ENCODE measurements at regions not wholly inside any gene's neighbourhood (a gene's known extent, or its start where the extent isn't known, plus 50 kb on each side); places are given as distances from the start of the nearest gene placed in this dataset.

- H3K27me3 ChIP-seq (ENCODE audit: insufficient read depth, low read depth, low read length), result no peaks in the 10 kb centered on the region
- H3K36me3 ChIP-seq (ENCODE audit: insufficient read depth, low read length), result no peaks in the 10 kb centered on the region
- no peak overlapping the region for H2AFZ ChIP-seq (ENCODE audit: low read depth, low read length)
- H3K9me2 ChIP-seq (ENCODE audit: insufficient read depth, low read length), result no peaks in the 10 kb centered on the region
- no peaks in the 10 kb centered on the region for H4K20me1 ChIP-seq (ENCODE audit: insufficient read depth)
- no peak overlapping the region for H3K27ac ChIP-seq (ENCODE audit: low read length)
- H3K4me3 ChIP-seq (ENCODE audit: low read length), result no peak overlapping the region
- H3K4me2 ChIP-seq (ENCODE audit: low read length), result no peak overlapping the region
- no peak overlapping the region for H3K9ac ChIP-seq (ENCODE audit: low read length)
- no peaks in the 10 kb centered on the region for H3K79me2 ChIP-seq (replicated peaks; ENCODE audit: insufficient read depth, low read length)
- TF ChIP-seq TAF1 (IDR thresholded peaks at IDR 0.05; ENCODE audit: low read depth) (no peak), EZH2 (IDR thresholded peaks at IDR 0.05; ENCODE audit: borderline replicate concordance, insufficient read depth, low read length, poor library complexity, severe bottlenecking) (no peak), RAD21 (conservative IDR thresholded peaks at IDR 0.05) (no peak), CTCF (IDR thresholded peaks at IDR 0.05; ENCODE audit: poor library complexity, severe bottlenecking) (no peak), REST (IDR thresholded peaks at IDR 0.05; ENCODE audit: borderline replicate concordance) (no peak), SMC3 (conservative IDR thresholded peaks at IDR 0.05; ENCODE audit: poor library complexity) (no peak), MXI1 (conservative IDR thresholded peaks at IDR 0.05; ENCODE audit: poor library complexity, severe bottlenecking) (no peak), EP300 (conservative IDR thresholded peaks at IDR 0.05; ENCODE audit: poor library complexity, severe bottlenecking) (no peak), POLR2AphosphoS5 (IDR thresholded peaks at IDR 0.05) (no peak)
- no peaks in the 10 kb centered on the region for H3K9me3 ChIP-seq (ENCODE audit: low read length)
- no peaks in the 10 kb centered on the region for H3F3A ChIP-seq (ENCODE audit: insufficient read depth, low read length, poor library complexity, severe bottlenecking)
These were observed 325.9 kb downstream of the COL12A1 start for GRCh38 chr6:74879976-74880375.

GRCh38 chr6:74879234-74879633, 326.6 kb downstream of the COL12A1 start:
- Histone ChIP-seq H3K27me3 (ENCODE audit: insufficient read depth, low read depth, low read length) (no peaks in the 10 kb centered on the region), H4K20me1 (ENCODE audit: insufficient read depth) (no peaks in the 10 kb centered on the region), H3K9ac (ENCODE audit: low read length) (no peak overlapping the region), H2AFZ (ENCODE audit: low read depth, low read length) (no peak overlapping the region), H3F3A (ENCODE audit: insufficient read depth, low read length, poor library complexity, severe bottlenecking) (no peaks in the 10 kb centered on the region), H3K4me3 (ENCODE audit: low read length) (no peak overlapping the region), H3K9me2 (ENCODE audit: insufficient read depth, low read length) (no peaks in the 10 kb centered on the region), H3K4me2 (ENCODE audit: low read length) (no peak overlapping the region), H3K79me2 (replicated peaks; ENCODE audit: insufficient read depth, low read length) (no peaks in the 10 kb centered on the region), H3K36me3 (ENCODE audit: insufficient read depth, low read length) (no peaks in the 10 kb centered on the region), H3K27ac (ENCODE audit: low read length) (no peak overlapping the region), H3K9me3 (ENCODE audit: low read length) (no peaks in the 10 kb centered on the region)
- no peak for TF ChIP-seq EP300 (conservative IDR thresholded peaks at IDR 0.05; ENCODE audit: poor library complexity, severe bottlenecking)

- Histone ChIP-seq H3K9me3 (ENCODE audit: low read length) (no peaks in the 10 kb centered on the region), H4K20me1 (ENCODE audit: insufficient read depth) (no peaks in the 10 kb centered on the region), H3K4me2 (ENCODE audit: low read length) (no peak overlapping the region), H3K4me3 (ENCODE audit: low read length) (no peak overlapping the region), H3K79me2 (replicated peaks; ENCODE audit: insufficient read depth, low read length) (no peaks in the 10 kb centered on the region), H3K9me2 (ENCODE audit: insufficient read depth, low read length) (no peaks in the 10 kb centered on the region), H3K27me3 (ENCODE audit: insufficient read depth, low read depth, low read length) (no peaks in the 10 kb centered on the region), H3K9ac (ENCODE audit: low read length) (no peak overlapping the region), H2AFZ (ENCODE audit: low read depth, low read length) (no peak overlapping the region), H3K27ac (ENCODE audit: low read length) (no peak overlapping the region), H3K36me3 (ENCODE audit: insufficient read depth, low read length) (no peaks in the 10 kb centered on the region), H3F3A (ENCODE audit: insufficient read depth, low read length, poor library complexity, severe bottlenecking) (no peaks in the 10 kb centered on the region)
- TF ChIP-seq SMC3 (conservative IDR thresholded peaks at IDR 0.05; ENCODE audit: poor library complexity) (no peak), EP300 (conservative IDR thresholded peaks at IDR 0.05; ENCODE audit: poor library complexity, severe bottlenecking) (no peak), CTCF (IDR thresholded peaks at IDR 0.05; ENCODE audit: poor library complexity, severe bottlenecking) (no peak), RAD21 (conservative IDR thresholded peaks at IDR 0.05) (no peak), TAF1 (IDR thresholded peaks at IDR 0.05; ENCODE audit: low read depth) (no peak)
These were observed 330.7 kb downstream of the COL12A1 start for GRCh38 chr6:74875193-74875592.

Measured in neural cell (in vitro differentiated cells).